Neuronal stem cell (in vitro differentiated cells): ENCODE measurements at regions not wholly inside any gene's neighbourhood (a gene's known extent, or its start where the extent isn't known, plus 50 kb on each side); places are given as distances from the start of the nearest gene placed in this dataset.

Experiments
- DNase-seq: peaks from one replicate; pipeline ENCODE4 v3.0.0-alpha.2; 2013; ENCODE audit warnings: low spot score
- H2AFZ ChIP-seq: one replicate; pipeline ENCODE4 v1.6.1; 2013; ENCODE audit warnings: mild to moderate bottlenecking, low read length, inconsistent platforms
- H2AK5ac ChIP-seq: 2 replicates; pipeline ENCODE4 v1.6.1; 2013; ENCODE audit warnings: low read depth, mild to moderate bottlenecking, inconsistent platforms, low read length, moderate library complexity, mixed read lengths
- H2BK120ac ChIP-seq: 2 replicates; pipeline ENCODE4 v1.6.1; 2013; ENCODE audit warnings: low read depth, mild to moderate bottlenecking, inconsistent platforms, low read length, moderate library complexity, mixed read lengths
- H2BK12ac ChIP-seq: one replicate; pipeline ENCODE4 v1.6.1; 2013; ENCODE audit warnings: low read length, inconsistent platforms
- H2BK15ac ChIP-seq: 2 replicates; pipeline ENCODE4 v1.6.1; 2013; ENCODE audit warnings: mild to moderate bottlenecking, low read length, inconsistent platforms, mixed read lengths
- H2BK5ac ChIP-seq: one replicate; pipeline ENCODE4 v1.6.1; 2013; ENCODE audit warnings: inconsistent platforms, mild to moderate bottlenecking, low read length, moderate library complexity
- H3K14ac ChIP-seq: one replicate; pipeline ENCODE4 v1.6.1; 2013; ENCODE audit warnings: low read length, inconsistent platforms
- H3K18ac ChIP-seq: 2 replicates; pipeline ENCODE4 v1.6.1; 2013; ENCODE audit warnings: low read length, inconsistent platforms
- H3K23ac ChIP-seq: 2 replicates; pipeline ENCODE4 v1.6.1; 2013; ENCODE audit warnings: low read depth, mild to moderate bottlenecking, mixed read lengths, low read length, inconsistent platforms; ENCODE audit not compliant: poor library complexity
- H3K27ac ChIP-seq: replicated peaks from 3 replicates; pipeline ENCODE4 v1.5.1; 2013; ENCODE audit warnings: low read length, inconsistent platforms
- H3K27me3 ChIP-seq, 3 experiments: 2 replicates each; pipeline ENCODE4 v1.6.1; 2013; ENCODE audit warnings: low read length in 3 of 3, mild to moderate bottlenecking in 2 of 3, inconsistent platforms in 1 of 3, low read depth in 1 of 3, mixed read lengths in 1 of 3, moderate library complexity in 1 of 3; ENCODE audit not compliant: control insufficient read depth in 3 of 3, insufficient read depth in 3 of 3
- H3K36me3 ChIP-seq, 2 donors: replicated peaks in 1 of 2; 2 replicates each; pipeline ENCODE4 v1.6.1; 2013; ENCODE audit warnings: low read length in 2 of 2; ENCODE audit not compliant: control insufficient read depth in 2 of 2, insufficient read depth in 2 of 2
- H3K4ac ChIP-seq: 2 replicates; pipeline ENCODE4 v1.6.1; 2013; ENCODE audit warnings: inconsistent platforms, mild to moderate bottlenecking, low read length, moderate library complexity
- H3K4me1 ChIP-seq, 2 donors: 1 replicate in 1 of 2; 2 replicates in 1 of 2; pipeline ENCODE4 v1.6.1; 2013; ENCODE audit warnings: low read length in 2 of 2, low read depth in 1 of 2; ENCODE audit not compliant: control insufficient read depth in 2 of 2, insufficient read depth in 1 of 2
- H3K4me2 ChIP-seq: one replicate; pipeline ENCODE4 v1.6.1; 2013; ENCODE audit warnings: mild to moderate bottlenecking, low read length, inconsistent platforms; ENCODE audit not compliant: insufficient read depth, poor library complexity, severe bottlenecking
- H3K4me3 ChIP-seq, 2 donors: 2 replicates each; pipeline ENCODE4 v1.5.1; 2013; ENCODE audit warnings: low read length in 2 of 2, mild to moderate bottlenecking in 2 of 2, inconsistent platforms in 1 of 2, moderate library complexity in 1 of 2
- H3K79me1 ChIP-seq: one replicate; pipeline ENCODE4 v1.6.1; 2013; ENCODE audit warnings: low read depth, mild to moderate bottlenecking, inconsistent platforms, low read length, moderate library complexity
- H3K9ac ChIP-seq: one replicate; pipeline ENCODE4 v1.6.1; 2013; ENCODE audit warnings: mild to moderate bottlenecking, low read depth, low read length, inconsistent platforms; ENCODE audit not compliant: poor library complexity
- H3K9me3 ChIP-seq, 2 donors: replicated peaks in 1 of 2; 2 replicates each; pipeline versions ENCODE3 to v1.6.1; 2013; ENCODE audit warnings: low read length in 2 of 2, mild to moderate bottlenecking in 2 of 2, inconsistent platforms in 1 of 2, low read depth in 1 of 2, mixed read lengths in 1 of 2, moderate library complexity in 1 of 2; ENCODE audit not compliant: control insufficient read depth in 2 of 2, insufficient read depth in 1 of 2
- H4K8ac ChIP-seq: one replicate; pipeline ENCODE4 v1.6.1; 2013; ENCODE audit warnings: low read depth, mild to moderate bottlenecking, inconsistent platforms, low read length, moderate library complexity
- H4K91ac ChIP-seq: one replicate; pipeline ENCODE4 v1.6.1; 2013; ENCODE audit warnings: low read length, low read depth, mild to moderate bottlenecking, inconsistent platforms; ENCODE audit not compliant: poor library complexity
- WGBS, 2 donors: extraction: QIAGEN DNeasy Blood & Tissue Kit; methylation state at CpG; one replicate each; pipeline ENCODE4 v1.1.7; 2013; ENCODE audit warnings: missing lambda C conversion rate in 2 of 2, mixed read lengths in 1 of 2; ENCODE audit not compliant: insufficient read length in 2 of 2, insufficient replicate concordance in 1 of 2; ENCODE audit errors: extremely low coverage in 2 of 2; 5-methylcytosine and 5-hydroxymethylcytosine counted together

DNA sequence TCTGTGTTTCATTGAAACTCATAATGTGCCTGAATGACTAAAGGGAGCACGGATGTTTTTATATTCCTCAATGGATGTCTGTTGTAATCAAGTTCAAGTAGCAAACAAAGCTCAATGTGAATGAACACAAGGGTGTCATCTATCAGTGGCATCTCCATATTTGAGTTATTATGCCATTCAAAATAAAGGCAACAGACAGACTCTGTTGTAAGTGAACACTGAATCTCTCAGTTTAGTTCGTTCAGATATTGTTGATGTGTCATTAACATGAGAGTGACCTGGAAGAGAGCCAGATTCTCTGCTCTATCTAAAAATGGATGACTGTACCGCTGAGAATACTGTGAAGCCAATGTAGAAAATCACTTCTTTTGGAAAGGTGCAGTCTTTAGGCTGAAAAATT, 118.7 kb downstream of the NUP35 start:
- Histone ChIP-seq H3K36me3 (no peaks in the 10 kb centered on the region), H2BK5ac (no peak overlapping the region), H3K4ac (no peak overlapping the region), H3K79me1 (no peaks in the 10 kb centered on the region), H2AK5ac (no peak overlapping the region), H3K18ac (no peak overlapping the region), H2BK12ac (no peak overlapping the region), H3K9me3 (no peaks in the 10 kb centered on the region), H3K27me3 (no peaks in the 10 kb centered on the region), H3K4me1 (no peaks in the 10 kb centered on the region), H3K14ac (no peak overlapping the region), H4K91ac (no peak overlapping the region), H2BK15ac (no peak overlapping the region), H2BK120ac (no peak overlapping the region), H3K23ac (no peak overlapping the region), H3K4me3 (no peak overlapping the region), H4K8ac (no peak overlapping the region), H2AFZ (no peak overlapping the region), H3K27ac (no peak overlapping the region), H3K9ac (no peak overlapping the region), H3K4me2 (no peak overlapping the region)
- DNase-seq = no peak
- WGBS, 2 donors = no CpG with 5 or more reads among the region's 3 CpGs

DNA sequence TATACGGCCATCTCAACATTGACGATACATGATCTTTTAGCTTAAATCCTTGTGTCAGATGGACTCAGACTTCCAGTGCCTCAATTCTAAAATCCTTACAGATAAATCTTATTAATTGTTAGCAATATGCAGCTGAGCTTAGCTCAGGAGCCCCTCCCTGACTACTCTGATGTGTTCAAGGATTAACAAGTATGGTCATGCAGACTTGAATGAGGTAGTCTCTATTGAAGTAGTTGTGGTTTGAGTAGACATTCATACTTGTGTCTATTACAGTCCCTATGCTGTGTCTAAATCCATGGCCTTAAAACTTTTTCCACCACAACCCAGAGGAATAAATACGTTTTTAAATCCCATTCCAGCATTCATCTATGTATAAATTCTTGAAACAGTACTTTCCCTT, 119.5 kb downstream of the NUP35 start:
- Histone ChIP-seq H3K9ac (no peak overlapping the region), H2BK5ac (no peak overlapping the region), H3K23ac (no peak overlapping the region), H3K79me1 (no peaks in the 10 kb centered on the region), H3K4me2 (no peak overlapping the region), H3K4ac (no peak overlapping the region), H3K14ac (no peak overlapping the region), H2BK120ac (no peak overlapping the region), H2BK12ac (no peak overlapping the region), H3K18ac (no peak overlapping the region), H3K27me3 (no peaks in the 10 kb centered on the region), H3K4me1 (no peaks in the 10 kb centered on the region), H2AK5ac (no peak overlapping the region), H3K9me3 (no peaks in the 10 kb centered on the region), H2BK15ac (no peak overlapping the region), H3K4me3 (no peak overlapping the region), H2AFZ (no peak overlapping the region), H4K91ac (no peak overlapping the region), H3K27ac (no peak overlapping the region), H4K8ac (no peak overlapping the region), H3K36me3 (no peaks in the 10 kb centered on the region)
- WGBS, 2 donors = no CpG with 5 or more reads among the region's 3 CpGs
- DNase-seq = no peak

DNA sequence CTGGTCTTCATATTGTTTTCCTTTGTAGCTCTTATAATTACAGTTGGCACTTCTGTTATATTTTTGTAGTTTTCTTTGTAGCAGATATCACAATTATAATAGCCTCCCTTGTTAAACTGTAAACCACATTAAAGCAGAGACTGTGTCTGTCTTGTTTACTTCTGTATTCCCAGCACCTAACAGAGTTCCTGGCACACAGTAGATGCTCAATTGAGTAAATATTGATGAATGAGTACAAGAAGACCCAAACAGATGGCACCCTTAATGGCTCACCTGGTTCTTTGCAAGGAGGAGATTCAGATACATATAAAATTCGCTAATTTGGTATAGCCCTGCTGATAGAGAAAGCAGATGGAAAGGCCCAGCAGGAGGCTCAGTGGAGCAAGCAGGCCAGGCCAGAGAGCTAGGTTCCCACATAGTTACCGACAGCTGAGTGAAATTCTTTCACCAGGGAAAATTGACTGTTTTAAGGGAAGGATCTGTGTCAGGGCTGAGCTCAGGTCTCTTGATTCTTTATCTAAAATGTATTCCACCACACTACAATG, 120.1 kb downstream of the NUP35 start:
- H2AK5ac ChIP-seq = no peak overlapping the region
- no peak overlapping the region for H3K9ac ChIP-seq
- no peaks in the 10 kb centered on the region for H3K27me3 ChIP-seq
- H2BK15ac ChIP-seq = no peak overlapping the region
- H3K36me3 ChIP-seq = no peaks in the 10 kb centered on the region
- H4K91ac ChIP-seq = no peak overlapping the region
- no peak overlapping the region for H3K23ac ChIP-seq
- H3K4me2 ChIP-seq = no peak overlapping the region
- no peak overlapping the region for H3K27ac ChIP-seq
- H3K9me3 ChIP-seq = no peaks in the 10 kb centered on the region
- WGBS, 2 donors = no CpG with 5 or more reads among the region's 2 CpGs
- H3K79me1 ChIP-seq = no peaks in the 10 kb centered on the region
- H2AFZ ChIP-seq = no peak overlapping the region
- no peaks in the 10 kb centered on the region for H3K4me1 ChIP-seq
- H3K4ac ChIP-seq = no peak overlapping the region
- H2BK5ac ChIP-seq = no peak overlapping the region
- H2BK120ac ChIP-seq = no peak overlapping the region
- H3K18ac ChIP-seq = no peak overlapping the region
- no peak overlapping the region for H3K14ac ChIP-seq
- DNase-seq = no peak
- no peak overlapping the region for H3K4me3 ChIP-seq
- no peak overlapping the region for H4K8ac ChIP-seq
- no peak overlapping the region for H2BK12ac ChIP-seq

DNA sequence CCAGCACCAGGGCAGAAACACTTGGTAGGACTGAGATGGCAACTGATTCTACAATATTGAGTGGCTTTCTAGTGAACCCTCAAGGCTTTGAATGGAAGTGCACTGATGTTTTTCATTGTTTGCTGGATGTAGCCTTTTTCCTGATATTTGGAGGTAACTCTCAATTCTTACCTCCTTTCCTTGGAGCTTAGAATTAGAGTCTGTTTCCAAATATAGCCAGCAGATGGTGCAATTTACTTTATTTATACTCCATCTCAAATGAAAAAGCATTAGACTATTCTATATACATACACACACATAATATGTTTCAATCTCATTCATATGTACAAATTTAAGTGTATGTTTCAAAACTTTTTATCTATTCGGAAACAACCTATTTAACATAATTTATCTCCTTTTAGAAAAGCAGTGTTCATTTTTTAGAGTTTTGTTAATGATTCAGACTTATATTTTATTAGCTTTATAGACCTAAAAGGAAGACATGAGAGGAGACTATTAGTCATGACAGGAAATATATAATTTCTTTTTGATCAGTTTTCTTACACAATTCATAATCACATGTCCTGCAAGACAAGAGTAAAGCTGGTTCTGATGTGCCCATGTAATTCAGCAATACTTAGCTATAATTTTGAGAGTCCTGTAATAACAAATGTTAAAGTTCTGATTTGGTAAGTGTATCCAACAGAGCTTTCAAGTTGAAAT, 124.8 kb downstream of the NUP35 start:
- no peaks in the 10 kb centered on the region for H3K27me3 ChIP-seq
- no peak overlapping the region for H3K14ac ChIP-seq
- H3K9ac ChIP-seq = no peak overlapping the region
- no CpG with 5 or more reads among the region's 1 CpG for whole genome bisulfite sequencing, 2 donors
- H3K23ac ChIP-seq = no peak overlapping the region
- no peak overlapping the region for H4K8ac ChIP-seq
- peak; percentile 32 for DNase-seq
- no peak overlapping the region for H4K91ac ChIP-seq
- H2BK12ac ChIP-seq = no peak overlapping the region
- H3K4me3 ChIP-seq = no peak overlapping the region
- no peaks in the 10 kb centered on the region for H3K36me3 ChIP-seq
- no peak overlapping the region for H3K4ac ChIP-seq
- no peak overlapping the region for H2BK120ac ChIP-seq
- H3K79me1 ChIP-seq = no peaks in the 10 kb centered on the region
- H3K4me2 ChIP-seq = no peak overlapping the region
- H3K27ac ChIP-seq = no peak overlapping the region
- H2AFZ ChIP-seq = no peak overlapping the region
- H2BK5ac ChIP-seq = no peak overlapping the region
- H3K18ac ChIP-seq = no peak overlapping the region
- H2BK15ac ChIP-seq = no peak overlapping the region
- no peak overlapping the region for H2AK5ac ChIP-seq
- H3K4me1 ChIP-seq = no peaks in the 10 kb centered on the region
- H3K9me3 ChIP-seq = no peaks in the 10 kb centered on the region
